PFSK-1 (cell line): ENCODE measurements at regions not wholly inside any gene's neighbourhood (a gene's known extent, or its start where the extent isn't known, plus 50 kb on each side); places are given as distances from the start of the nearest gene placed in this dataset.

Experiments
- POLR2AphosphoS5 ChIP-seq: IDR thresholded peaks from 2 replicates; pipeline ENCODE4 v1.6.1; 2012; ENCODE audit warnings: low read depth, mild to moderate bottlenecking, control low read depth, low read length, moderate library complexity
- SIN3A ChIP-seq: IDR thresholded peaks from 2 replicates; pipeline ENCODE4 v1.6.1; 2012; ENCODE audit warnings: mild to moderate bottlenecking, low read length, moderate library complexity, borderline replicate concordance; ENCODE audit not compliant: insufficient read depth
- TAF1 ChIP-seq: IDR thresholded peaks from 2 replicates; pipeline ENCODE4 v1.6.1; 2012; ENCODE audit warnings: low read length, control low read depth, borderline replicate concordance; ENCODE audit not compliant: insufficient read depth
- TF ChIP-seq, protein P1 (sequence below), 2 experiments: IDR thresholded peaks; 2 replicates each; pipeline versions ENCODE4 v1.6.1 to v1.8.0; 2011 to 2012; ENCODE audit warnings: low read depth in 2 of 2, low read length in 2 of 2, control low read depth in 1 of 2, inconsistent platforms in 1 of 2, mild to moderate bottlenecking in 1 of 2, moderate library complexity in 1 of 2; ENCODE audit not compliant: insufficient read depth in 1 of 2

DNA sequence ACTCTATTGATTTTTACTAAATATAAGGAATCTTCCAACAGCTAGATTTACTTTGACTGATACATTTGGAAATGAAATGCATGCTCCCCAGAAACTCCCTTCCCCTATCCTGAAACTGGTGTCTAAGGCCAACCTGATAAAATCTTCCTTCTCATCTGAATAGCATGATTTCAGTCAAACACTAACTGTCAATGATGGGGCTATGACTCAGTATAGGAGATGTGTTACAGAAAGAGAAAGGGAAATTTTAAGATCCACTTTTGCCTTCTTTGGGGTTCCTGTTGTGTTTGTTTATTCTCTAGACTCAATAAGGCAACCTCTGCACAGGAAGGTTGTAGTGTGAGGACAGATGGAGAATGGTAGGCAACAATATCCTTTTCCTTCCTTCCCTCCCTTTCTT lies 160.7 kb downstream of the MOSPD2 start:
- TF ChIP-seq POLR2AphosphoS5 (no peak), TAF1 (no peak), SIN3A (no peak)
- TF ChIP-seq, protein P1, sequence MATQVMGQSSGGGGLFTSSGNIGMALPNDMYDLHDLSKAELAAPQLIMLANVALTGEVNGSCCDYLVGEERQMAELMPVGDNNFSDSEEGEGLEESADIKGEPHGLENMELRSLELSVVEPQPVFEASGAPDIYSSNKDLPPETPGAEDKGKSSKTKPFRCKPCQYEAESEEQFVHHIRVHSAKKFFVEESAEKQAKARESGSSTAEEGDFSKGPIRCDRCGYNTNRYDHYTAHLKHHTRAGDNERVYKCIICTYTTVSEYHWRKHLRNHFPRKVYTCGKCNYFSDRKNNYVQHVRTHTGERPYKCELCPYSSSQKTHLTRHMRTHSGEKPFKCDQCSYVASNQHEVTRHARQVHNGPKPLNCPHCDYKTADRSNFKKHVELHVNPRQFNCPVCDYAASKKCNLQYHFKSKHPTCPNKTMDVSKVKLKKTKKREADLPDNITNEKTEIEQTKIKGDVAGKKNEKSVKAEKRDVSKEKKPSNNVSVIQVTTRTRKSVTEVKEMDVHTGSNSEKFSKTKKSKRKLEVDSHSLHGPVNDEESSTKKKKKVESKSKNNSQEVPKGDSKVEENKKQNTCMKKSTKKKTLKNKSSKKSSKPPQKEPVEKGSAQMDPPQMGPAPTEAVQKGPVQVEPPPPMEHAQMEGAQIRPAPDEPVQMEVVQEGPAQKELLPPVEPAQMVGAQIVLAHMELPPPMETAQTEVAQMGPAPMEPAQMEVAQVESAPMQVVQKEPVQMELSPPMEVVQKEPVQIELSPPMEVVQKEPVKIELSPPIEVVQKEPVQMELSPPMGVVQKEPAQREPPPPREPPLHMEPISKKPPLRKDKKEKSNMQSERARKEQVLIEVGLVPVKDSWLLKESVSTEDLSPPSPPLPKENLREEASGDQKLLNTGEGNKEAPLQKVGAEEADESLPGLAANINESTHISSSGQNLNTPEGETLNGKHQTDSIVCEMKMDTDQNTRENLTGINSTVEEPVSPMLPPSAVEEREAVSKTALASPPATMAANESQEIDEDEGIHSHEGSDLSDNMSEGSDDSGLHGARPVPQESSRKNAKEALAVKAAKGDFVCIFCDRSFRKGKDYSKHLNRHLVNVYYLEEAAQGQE (IDR thresholded peaks at IDR 0.05; ENCODE audit: insufficient read depth in 1 of 2, low read depth in 2 of 2, low read length in 2 of 2): no peak
